ENCODE measurements at regions not wholly inside any gene's neighbourhood (a gene's known extent, or its start where the extent isn't known, plus 50 kb on each side); places are given as distances from the start of the nearest gene placed in this dataset.
A peak's percentile ranks its signal among the peaks of the same experiment; 100 is the strongest.

DNA sequence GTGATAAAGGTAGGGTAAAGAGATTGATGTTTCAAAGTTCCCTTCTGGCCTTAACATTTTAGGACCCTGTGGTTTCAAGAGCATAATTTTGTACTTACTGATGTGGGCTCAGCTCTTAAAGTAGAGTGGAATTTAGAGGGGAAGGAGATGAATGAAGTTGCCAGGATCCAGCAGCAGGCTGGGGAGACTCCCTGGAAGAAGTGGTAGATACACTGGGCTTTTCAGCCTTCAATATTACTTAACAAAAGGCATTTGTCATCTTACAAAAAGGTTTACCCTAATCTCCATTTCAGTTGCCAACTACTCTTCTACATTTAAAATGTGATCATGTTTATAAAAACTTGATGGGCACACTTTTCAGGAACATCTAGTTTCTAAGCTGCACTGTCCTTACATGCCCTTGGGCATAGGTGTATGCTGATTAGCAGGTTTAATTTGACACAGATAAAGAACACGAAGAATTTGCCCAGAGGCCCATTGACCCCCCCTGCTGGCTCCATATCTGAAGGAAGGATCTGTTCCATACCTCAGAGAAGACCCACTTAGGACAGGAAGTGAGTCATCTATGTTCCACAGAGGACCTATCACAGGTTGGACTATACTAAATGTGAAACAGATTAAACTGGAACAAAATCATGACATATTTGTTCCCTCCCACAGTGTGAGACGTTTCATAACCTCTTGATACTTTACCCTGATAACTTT, 93.0 kb upstream of the LPP start:
- ATAC-seq = peak; percentile 21
- no peak for DNase-seq
- intact Hi-C loops (cut with micrococcal nuclease) = no loop called here

DNA sequence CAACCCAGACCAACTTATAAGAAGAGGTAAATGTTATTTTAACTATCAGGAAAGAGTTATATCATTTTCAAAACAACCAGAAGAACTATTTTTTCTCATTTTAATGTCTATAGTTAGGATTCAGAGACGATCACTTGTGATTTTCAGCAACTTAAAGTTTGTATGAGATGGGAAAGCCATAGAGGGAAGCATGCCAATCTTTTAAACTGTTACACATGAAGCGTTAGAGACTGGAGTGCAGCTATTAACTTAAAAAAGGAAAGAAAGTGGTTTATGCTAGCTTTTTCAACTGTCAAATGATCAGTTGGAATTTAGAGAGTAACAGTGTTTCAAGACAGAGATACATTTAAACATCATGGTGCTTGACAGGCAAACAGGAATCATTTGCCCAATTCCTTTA, 91.7 kb upstream of the LPP start:
- ATAC-seq (no peak), DNase-seq (no peak)
- intact Hi-C loops (cut with micrococcal nuclease) = no loop called here

DNA sequence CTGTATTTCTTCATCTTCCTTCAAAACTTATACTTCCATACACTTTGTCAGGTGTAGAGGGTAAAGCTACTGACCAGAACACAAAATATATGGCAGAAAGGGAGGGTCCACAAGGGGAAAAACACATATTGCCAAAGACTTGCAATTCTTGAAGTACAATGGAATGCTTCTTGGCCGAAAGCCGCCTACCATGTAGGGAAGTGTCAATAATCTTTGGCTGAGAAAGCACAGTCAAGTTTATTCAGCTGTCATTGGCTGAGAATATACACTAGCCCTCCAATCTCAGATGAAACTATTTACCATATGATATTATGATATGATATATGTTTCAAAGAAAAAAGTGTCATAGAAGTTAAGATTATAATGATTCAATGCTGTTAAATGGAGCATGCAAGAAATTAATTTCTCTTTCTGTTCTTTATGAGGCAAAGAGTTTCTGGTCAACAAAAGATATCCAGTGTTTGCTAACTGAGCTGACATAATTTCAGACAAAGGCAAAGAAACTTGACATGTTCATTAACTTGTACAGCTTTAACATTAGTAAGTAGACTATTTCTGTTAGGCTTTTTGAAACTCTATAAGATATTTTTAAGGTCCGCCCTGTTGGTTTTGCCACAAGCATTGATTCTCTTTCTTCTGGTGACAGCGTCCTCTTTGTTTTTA, 89.0 kb upstream of the LPP start:
- ATAC-seq (no peak), DNase-seq (no peak)
- intact Hi-C loops (cut with micrococcal nuclease) = no loop called here

DNA sequence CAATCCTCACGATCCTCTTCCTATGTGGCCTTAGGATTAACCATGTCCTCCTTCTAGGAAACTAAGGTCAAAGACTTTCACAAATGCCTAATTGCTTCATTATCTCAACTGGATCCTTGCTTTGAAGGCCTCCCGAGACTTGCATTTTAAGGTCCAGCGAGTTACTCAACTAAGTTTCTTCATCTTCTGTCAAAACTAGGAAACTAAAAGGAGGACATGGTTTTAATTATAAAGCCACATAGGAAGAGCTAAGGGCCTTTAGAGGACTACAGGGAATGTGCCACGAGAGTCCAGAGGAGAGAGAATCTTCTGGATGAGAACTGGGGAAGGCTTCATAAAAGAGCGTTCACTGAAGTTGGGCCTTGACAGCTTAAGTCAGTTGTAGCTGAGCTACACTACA, 87.8 kb upstream of the LPP start:
- intact Hi-C loops (cut with micrococcal nuclease) = no loop called here
- no peak for ATAC-seq
- no peak for DNase-seq

DNA sequence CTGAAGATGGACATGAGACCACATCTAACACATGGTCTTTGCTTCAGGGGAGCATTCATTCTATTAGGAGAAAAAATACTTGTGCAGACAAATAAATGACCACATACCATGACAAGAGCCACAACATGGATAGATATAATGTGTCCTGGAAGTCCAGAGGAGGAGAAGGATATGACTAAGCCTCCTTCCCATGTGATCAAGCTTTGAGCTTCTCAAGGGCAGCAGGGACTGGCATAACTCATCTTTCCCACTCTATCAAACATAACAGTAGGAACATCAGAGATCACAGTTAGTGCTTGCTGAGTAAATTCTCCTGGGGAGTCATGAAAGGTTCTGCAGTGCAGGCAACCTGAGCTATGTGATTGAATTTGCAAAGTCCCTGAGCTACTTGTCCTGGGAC, 86.0 kb upstream of the LPP start:
- no peak for DNase-seq
- ATAC-seq = no peak
- intact Hi-C loops (cut with micrococcal nuclease) = no loop called here

DNA sequence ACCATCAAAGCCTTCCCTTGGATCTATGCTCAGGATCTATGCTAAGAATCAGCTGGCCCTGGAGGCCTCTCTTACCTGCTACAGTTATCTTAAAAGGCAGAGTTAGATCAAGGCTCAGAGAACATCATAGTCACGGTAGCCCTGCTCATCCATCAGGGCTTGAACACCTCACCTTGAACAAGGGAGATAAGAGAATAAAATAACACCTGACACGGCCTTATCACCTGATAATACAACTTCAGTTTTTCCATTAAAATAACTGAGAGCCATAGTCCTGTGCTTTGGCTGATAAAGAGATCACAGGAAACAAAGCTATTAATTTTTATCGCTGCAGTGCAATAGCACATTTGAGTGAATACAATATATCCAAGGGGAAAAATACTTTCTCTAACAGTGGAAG, 85.6 kb upstream of the LPP start:
- DNase-seq (no peak), ATAC-seq (no peak)
- intact Hi-C loops (cut with micrococcal nuclease) = no loop called here

DNA sequence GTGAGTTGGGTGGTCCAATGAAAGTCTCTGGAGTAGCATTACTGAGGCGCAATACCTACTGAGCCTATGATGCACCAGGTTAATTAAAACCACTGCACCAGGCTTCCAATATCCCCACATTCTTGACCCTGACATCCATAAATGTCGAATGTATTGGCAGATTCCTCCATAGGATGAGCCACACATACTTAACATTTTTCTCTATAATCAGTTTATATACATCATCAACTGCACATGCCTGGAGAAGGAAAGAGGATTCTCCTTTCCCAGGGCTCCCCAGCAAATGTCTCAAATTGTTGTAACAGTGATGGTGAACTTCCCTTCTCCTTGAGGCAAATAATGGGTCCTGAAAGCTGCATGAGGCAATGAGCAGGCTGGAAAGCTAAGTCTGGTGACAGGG, 82.3 kb upstream of the LPP start:
- ATAC-seq (no peak), DNase-seq (no peak)
- intact Hi-C loops (cut with micrococcal nuclease) = no loop called here

DNA sequence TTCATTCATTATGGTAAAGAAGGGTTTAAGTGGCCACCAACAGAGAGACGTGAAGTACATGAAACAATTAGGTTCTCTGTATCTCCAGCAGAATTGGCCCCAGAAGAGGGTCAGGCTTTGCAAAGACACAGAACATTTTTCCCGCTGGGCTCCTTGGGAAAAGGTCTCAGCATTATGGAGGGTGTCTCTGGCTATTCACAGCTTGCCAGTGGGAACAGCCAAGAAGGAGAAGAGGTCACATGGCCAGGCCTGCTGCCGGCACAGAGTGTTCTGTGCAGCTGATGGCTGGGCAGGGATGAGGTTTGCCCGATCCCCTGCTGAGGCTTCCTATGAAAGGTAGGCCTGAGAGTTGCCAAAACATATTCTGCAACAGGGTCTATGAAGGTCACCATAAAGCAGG, 77.8 kb upstream of the LPP start:
- intact Hi-C loops (cut with micrococcal nuclease) = no loop called here
- ATAC-seq (peak; percentile 79), DNase-seq (peak; percentile 51)

DNA sequence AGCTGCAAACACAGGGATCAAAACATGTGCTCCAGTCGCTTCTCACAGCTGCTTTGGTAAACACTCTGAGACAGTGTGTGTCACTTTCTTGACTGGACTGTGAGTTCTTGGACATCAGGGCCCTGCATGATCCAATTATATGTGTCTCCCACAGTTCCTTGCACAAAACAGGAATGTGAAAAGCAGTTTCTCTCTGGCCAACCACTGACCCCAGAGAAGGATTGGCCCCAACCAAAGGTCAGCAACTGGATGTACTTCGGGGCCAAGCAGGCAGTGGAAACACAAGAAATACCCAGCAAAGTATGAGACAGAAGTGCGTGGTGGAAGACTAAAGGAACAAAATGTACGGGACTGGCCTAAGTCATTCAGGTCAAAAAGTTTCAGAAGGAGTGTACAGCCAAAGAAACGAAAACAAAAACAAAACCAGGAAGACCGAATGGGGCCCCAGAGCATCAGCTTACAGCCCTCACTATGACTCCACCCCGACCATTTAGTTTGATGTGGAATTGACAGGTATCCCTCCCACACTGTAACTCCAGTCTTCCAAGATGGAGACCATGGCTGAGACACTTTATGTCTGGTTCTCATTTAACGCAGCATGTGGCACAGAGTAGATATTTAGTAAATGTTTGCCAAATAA, 76.7 kb upstream of the LPP start:
- no peak for DNase-seq
- ATAC-seq = peak; percentile 82
- intact Hi-C loops (cut with micrococcal nuclease) = no loop called here

DNA sequence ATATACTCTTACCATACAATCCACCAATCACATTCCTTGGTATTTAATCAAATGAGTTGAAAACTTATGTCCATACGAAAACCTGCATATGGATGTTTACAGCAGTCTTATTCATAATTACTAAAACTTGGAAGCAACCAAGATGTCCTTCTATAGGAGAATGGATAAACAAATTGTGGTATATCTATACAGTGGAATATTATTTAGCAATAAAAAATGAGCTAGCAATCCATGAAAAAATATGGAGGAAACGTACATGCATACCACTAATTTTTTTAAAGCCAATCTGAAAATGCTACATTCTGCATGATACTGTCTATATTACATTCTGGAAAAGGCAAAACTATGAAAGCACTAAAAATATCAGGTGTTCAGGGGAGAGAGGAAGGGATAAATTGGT, 73.9 kb upstream of the LPP start:
- ATAC-seq = no peak
- no peak for DNase-seq
- intact Hi-C loops (cut with micrococcal nuclease) = no loop called here

DNA sequence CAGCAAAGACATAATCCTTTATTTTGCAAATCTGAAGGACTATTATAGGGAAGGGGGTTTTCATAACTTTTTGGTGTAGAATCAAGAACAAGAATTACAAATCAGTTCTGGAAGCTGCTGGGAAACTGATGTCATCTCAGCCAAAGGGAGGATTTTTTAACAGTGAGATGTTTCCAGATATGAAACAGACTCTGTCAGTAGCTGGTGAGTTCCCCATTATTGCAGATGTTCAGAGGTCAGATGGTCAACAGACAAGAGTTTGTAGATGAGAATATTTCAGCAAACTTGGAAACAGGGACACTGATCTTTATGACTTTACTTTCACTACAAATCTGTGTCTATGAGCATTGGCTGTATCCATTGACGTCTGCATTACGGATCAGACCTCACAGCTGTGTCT, 71.9 kb upstream of the LPP start:
- ATAC-seq = no peak
- intact Hi-C loops (cut with micrococcal nuclease) = no loop called here
- no peak for DNase-seq

DNA sequence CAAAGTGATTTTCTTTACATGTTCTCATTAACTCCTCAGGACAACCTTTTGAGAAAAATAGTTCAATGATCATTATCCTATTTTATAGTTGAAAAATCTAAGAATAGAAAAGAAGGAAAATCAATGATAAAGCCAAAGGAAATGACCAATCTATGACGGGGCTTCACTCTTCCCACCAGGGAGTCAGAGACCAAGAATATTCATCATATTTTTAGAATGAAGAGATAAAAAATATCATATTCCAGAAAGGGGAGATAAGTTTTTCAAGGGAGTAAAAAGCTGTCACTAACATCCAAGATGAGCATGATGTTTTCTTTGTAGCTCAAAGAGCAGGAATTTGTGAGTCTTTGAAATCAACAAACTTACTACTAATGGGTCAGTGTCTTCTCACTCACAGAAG, 71.5 kb upstream of the LPP start:
- DNase-seq (no peak), ATAC-seq (peak; percentile 25)
- intact Hi-C loops (cut with micrococcal nuclease) = no loop called here

DNA sequence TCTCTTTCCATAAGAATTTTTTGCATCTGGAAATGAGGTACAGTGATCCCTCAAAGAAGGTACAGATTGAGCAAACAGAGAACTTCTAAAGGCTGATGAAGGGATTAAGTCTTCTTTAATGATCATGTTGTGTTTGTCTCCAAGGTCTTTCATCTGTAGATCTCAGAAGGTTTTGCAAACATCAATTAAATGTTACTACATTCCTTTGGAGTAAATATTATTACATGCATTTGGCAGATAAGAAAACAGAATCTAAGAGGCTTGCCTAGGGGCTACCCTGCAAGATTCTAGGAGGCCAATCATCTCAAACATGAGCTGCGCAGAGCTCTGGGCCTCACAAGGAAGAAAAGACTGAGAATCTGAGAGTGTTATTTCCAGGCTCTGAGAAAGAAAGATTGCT, 70.9 kb upstream of the LPP start:
- ATAC-seq = no peak
- intact Hi-C loops (cut with micrococcal nuclease) = no loop called here
- DNase-seq = no peak

DNA sequence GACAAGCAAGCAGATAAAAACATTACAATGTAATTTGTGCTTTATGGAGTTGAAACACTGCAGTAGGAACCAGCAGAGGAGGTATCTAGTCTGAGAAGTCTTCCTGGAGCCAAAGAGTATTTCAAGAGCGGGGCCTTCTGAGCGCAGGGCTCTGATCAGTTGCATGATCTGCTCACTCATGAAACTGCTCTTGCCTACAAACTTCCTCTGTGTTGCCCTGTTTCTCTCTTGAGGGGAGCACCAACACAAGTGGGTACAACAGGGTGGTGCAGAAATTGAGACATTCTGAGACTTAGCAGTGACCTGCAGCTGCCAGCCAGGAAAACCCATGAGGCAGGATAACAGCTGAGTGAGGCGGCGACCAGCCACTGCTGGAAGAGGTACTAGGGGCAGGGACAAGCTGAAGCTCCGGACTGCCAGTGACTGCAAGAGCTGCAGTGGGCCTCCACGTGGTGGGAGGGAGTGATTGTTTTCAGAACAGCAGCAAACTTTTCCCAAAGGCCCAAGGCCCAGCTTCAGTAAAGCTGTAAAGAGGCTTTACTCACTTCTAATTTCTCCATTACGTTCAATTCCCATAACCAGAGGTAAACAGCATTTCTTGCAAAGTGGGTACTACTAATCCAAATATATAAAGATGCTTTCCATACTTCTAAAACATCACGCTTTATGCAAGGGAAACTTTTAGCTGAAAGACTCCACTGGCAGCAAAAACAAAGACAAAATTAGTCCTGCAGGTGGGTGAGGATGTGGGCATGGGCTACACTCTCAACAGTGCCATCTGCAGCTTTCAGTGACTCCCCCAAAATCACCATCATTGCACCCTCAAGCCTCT, 69.0 kb upstream of the LPP start:
- DNase-seq = no peak
- intact Hi-C loops (cut with micrococcal nuclease) = no loop called here

DNA sequence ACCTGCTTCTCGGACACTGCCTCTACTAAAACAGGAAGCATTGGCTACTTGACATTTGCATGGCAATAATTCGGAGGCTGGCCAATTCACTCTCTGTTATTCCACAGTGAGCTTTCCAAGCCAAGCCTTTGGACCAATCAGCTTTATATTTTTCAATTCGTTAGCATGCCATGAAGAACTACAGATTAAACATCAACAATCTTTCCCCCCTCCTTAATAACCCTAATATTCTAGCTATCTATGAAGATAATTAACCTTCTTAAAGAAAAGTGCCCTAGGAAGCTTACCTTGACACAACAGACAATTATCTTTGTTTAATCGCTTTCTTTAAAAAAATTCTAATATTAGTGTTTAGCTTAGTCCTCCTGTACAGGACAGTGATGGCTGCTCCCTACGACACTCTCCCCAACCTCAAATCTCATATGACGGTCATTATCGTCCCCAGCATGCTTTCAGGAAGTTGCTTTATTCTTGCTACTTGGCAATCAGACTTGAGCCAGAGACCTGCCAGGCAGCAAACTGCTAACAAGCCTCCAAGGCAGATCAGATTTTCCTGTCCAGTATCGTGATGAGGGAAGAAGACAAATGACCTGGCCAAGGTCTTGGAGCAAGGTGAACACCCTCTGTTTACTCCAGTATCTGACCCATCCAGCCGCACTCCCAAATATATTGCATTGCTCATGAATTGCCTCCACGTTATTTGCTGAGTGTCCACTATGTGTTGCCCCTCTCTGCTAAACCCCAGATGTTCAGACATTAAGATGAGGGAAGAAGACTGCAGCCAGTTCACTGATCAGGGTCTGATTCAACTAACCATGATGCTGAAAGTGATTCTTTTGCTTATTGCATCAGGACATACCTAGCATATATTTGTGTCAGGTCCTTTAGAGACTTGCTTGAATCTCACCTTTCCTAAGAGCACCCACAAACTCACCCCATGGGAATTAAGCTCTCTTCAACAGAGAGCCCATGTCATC, 68.1 kb upstream of the LPP start:
- no peak for ATAC-seq
- intact Hi-C loops (cut with micrococcal nuclease) = no loop called here
- no peak for DNase-seq

More for the DNA sequence above, 69.0 kb upstream of the LPP start:
- no peak for ATAC-seq

DNA sequence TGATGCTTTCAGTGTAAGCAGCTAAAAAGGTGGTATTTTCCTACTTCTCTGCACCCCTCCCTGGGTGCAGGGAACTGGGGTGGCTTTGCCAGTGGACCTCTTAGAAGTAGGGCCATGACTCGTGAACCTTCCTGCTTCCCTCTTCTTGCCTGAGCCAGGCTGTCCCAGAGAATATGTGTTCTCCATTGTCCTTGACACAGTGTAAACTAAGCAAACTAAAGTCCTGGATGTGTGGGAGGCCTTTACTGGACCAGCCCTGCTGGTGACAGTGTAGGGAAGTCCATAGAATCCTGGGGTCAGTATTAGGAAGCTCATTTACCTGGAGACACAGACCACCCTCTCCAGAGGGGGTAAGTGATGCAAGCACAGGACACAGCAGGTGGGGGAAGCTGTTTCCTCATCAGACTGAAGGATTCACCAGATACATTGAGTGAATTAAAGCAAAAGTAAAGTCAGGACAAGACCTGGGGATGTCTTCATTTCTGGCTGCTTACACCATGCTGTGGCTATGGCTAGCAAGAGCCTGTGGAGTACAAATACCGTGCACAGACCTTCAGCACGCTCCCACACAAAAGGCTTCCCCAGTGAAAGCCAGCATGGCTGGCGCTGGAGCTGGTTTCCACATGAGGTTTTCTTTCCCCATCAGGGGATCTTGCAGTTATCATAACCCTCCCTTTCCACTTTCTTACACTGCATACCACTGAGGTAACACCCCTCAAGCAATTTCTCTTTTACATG, 64.8 kb upstream of the LPP start:
- no peak for DNase-seq
- intact Hi-C loops (cut with micrococcal nuclease) = no loop called here
- ATAC-seq = no peak

DNA sequence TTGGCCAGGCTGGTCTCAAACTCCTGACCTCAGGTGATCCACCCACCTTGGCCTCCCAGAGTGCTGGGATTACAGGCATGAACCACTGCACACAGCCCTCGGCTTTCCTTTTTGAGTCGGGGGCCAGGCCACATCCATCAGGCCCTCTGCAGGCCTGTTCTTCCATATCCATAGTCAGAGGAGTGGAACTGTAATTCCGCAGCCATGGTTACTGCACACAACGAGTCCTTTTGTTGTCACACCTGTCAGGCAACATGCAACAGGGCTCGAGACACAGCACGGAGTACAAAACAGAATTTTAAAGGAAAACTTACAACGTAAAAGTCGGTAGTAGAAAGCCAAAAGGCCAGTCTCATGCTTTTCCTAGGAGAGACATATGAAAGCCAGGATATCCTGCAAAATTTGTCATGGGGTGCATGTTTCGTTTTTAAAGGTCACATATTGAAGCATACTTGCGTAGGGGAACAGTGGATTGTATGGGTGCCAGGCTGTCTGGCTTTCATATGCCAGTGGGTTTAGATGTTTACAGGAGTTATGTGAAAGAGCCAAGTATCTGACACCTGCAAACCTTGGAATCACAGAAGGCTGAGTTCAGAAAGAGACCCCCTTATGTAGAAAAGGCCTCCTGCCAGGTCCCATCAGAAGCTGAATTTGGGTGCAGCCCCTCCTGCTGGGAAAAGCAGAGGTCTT, 63.2 kb upstream of the LPP start:
- ATAC-seq (peak; percentile 29), DNase-seq (no peak)
- intact Hi-C loops (cut with micrococcal nuclease) = no loop called here

DNA sequence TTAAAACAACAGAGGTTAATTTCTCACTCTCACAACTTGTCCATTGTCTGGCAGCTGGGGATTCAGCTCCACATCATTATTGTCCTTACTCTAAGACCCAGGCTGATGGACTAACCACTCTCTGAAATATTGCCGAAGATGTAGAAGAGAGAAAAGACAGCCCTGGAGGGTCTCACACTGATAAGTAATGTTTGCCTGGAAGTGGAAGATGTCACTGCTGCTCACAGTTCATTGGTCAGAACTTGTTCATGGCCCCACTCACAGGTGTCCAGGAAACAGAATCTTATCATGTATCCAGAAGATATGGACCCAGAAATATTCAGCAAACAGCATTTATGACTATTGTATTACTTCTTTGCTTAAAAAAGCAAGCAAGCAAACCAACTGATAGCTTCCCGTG, 62.2 kb upstream of the LPP start:
- no peak for DNase-seq
- ATAC-seq = no peak
- intact Hi-C loops (cut with micrococcal nuclease) = no loop called here
